ENCODE measurements at regions not wholly inside any gene's neighbourhood (a gene's known extent, or its start where the extent isn't known, plus 50 kb on each side); places are given as distances from the start of the nearest gene placed in this dataset.

DNA sequence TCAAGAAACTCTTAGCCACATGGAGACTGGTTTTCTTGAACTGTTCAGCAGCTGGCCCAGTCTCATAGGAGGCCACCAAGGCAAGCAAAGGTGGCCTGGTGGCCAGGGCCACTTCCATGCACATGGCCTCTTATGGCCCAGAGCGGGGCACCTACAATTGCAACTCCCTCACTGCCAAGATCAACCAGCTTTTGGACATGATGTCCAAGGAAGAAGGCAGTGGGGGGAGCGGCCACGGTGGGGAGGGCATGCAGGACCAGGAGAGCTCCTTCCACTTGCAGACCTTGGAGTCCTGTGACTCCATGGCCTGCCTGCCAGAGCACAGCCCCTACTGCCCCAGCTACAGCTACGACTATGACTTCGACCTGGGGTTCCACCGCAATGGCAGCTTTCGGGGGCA, 398.9 kb upstream of the PTPRD start:
- H3K4me3 ChIP-seq, result no peak overlapping the region
- H3K27ac ChIP-seq, result no peak overlapping the region
- no peaks in the 10 kb centered on the region for H3K27me3 ChIP-seq
- no peaks in the 10 kb centered on the region for H3K36me3 ChIP-seq
- DNase-seq (ENCODE audit: low read depth in 1 of 2, low spot score in 1 of 2), result no peak
- no peaks in the 10 kb centered on the region for H3K4me1 ChIP-seq (ENCODE audit: low read depth)
- no peaks in the 10 kb centered on the region for H3K9me3 ChIP-seq (ENCODE audit: low read depth)
- TF ChIP-seq, protein P1, sequence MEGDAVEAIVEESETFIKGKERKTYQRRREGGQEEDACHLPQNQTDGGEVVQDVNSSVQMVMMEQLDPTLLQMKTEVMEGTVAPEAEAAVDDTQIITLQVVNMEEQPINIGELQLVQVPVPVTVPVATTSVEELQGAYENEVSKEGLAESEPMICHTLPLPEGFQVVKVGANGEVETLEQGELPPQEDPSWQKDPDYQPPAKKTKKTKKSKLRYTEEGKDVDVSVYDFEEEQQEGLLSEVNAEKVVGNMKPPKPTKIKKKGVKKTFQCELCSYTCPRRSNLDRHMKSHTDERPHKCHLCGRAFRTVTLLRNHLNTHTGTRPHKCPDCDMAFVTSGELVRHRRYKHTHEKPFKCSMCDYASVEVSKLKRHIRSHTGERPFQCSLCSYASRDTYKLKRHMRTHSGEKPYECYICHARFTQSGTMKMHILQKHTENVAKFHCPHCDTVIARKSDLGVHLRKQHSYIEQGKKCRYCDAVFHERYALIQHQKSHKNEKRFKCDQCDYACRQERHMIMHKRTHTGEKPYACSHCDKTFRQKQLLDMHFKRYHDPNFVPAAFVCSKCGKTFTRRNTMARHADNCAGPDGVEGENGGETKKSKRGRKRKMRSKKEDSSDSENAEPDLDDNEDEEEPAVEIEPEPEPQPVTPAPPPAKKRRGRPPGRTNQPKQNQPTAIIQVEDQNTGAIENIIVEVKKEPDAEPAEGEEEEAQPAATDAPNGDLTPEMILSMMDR (IDR thresholded peaks at IDR 0.05; ENCODE audit: low read depth, low read length), result no peak

DNA sequence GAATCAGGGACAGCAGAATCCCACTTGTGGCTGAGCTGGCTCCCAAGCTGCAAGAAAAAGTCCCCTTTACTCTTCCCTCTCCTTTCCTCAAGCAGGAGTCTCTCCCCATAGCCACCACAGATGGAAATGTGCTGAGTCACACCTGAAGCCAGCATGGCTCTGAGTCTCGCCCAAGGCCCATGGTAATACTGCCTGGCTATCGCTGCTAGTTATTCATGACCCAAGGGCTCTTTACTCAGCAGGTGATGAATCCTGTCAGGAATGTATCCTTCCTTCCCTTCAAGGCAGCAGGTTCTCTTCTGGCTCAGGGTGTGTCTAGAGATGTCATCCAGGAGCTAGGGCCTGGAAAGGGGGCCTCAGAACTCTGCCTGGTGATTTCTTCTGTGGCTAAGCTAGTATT, 403.3 kb upstream of the PTPRD start:
- Histone ChIP-seq H3K4me3 (no peak overlapping the region), H3K36me3 (no peaks in the 10 kb centered on the region), H3K4me1 (ENCODE audit: low read depth) (no peaks in the 10 kb centered on the region), H3K27me3 (no peaks in the 10 kb centered on the region), H3K27ac (no peak overlapping the region), H3K9me3 (ENCODE audit: low read depth) (no peaks in the 10 kb centered on the region)
- no peak for DNase-seq (ENCODE audit: low read depth in 1 of 2, low spot score in 1 of 2)
- TF ChIP-seq, protein P1 (IDR thresholded peaks at IDR 0.05; ENCODE audit: low read depth, low read length), result no peak

DNA sequence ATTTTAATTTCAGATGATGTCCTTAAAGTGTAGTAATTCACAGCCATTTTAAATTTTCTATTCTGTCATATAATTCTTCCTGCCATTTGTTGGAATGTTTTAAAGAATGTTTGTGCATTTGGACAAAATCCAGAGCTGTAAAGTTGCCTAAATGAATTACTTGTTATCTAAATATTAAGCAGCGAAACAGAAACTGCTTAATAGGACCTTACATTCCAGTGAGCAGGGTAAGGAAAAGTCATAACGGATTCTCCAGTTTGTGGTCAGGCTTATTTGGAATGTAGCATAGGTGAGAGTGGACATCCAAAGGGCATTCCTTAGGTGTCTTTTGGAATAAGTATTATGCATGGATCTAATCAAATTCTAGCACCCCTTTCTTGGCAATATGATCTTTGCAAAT, 410.4 kb upstream of the PTPRD start:
- Histone ChIP-seq H3K27me3 (no peaks in the 10 kb centered on the region), H3K9me3 (ENCODE audit: low read depth) (no peaks in the 10 kb centered on the region), H3K4me1 (ENCODE audit: low read depth) (no peaks in the 10 kb centered on the region), H3K36me3 (no peaks in the 10 kb centered on the region), H3K4me3 (no peak overlapping the region), H3K27ac (no peak overlapping the region)
- TF ChIP-seq, protein P1 (IDR thresholded peaks at IDR 0.05; ENCODE audit: low read depth, low read length), result no peak
- no peak for DNase-seq (ENCODE audit: low read depth in 1 of 2, low spot score in 1 of 2)

DNA sequence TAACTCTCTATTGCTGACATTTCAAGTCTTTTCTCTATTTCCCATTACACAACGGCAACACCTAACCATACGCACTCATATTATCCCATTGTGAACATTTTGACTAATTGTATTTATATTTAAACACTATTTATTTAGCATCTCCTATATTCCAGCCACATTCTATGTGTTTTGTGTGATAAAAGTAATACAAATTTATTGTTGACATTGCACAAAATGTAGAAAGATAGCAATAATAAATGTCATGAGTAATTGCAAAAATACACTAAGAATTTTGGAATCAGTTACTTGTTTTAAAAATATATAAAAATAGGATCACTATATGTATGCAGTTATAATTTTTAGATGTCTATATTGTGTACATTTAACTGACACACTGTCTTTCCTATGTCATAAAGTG, 413.0 kb upstream of the PTPRD start:
- H3K4me1 ChIP-seq (ENCODE audit: low read depth), result no peaks in the 10 kb centered on the region
- no peaks in the 10 kb centered on the region for H3K9me3 ChIP-seq (ENCODE audit: low read depth)
- no peaks in the 10 kb centered on the region for H3K27me3 ChIP-seq
- no peak overlapping the region for H3K4me3 ChIP-seq
- no peak for DNase-seq (ENCODE audit: low read depth in 1 of 2, low spot score in 1 of 2)
- H3K36me3 ChIP-seq, result no peaks in the 10 kb centered on the region
- TF ChIP-seq, protein P1 (IDR thresholded peaks at IDR 0.05; ENCODE audit: low read depth, low read length), result no peak
- H3K27ac ChIP-seq, result no peak overlapping the region

DNA sequence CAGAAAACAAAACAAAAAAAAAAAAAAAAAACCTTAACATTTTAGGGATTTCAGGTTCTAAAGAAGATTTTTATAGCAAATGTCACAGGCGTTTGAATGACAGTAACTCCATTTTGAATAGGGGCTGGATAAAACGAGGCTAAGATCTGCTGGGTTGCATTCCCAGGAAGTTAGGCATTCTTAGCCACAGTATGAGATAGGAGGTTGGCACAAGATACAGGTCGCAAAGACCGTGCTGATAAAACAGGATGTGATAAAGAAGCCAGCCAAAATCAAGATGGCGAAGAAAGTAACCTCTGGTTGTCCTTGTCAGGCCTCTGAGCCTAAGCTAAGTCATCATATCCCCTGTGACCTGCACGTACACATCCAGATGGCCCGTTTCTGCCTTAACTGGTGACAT, 425.6 kb upstream of the PTPRD start:
- H3K36me3 ChIP-seq, result no peaks in the 10 kb centered on the region
- no peaks in the 10 kb centered on the region for H3K9me3 ChIP-seq (ENCODE audit: low read depth)
- no peak for DNase-seq (ENCODE audit: low read depth in 1 of 2, low spot score in 1 of 2)
- H3K27ac ChIP-seq, result no peak overlapping the region
- TF ChIP-seq, protein P1 (IDR thresholded peaks at IDR 0.05; ENCODE audit: low read depth, low read length), result no peak
- no peaks in the 10 kb centered on the region for H3K4me1 ChIP-seq (ENCODE audit: low read depth)
- no peak overlapping the region for H3K4me3 ChIP-seq
- H3K27me3 ChIP-seq, result no peaks in the 10 kb centered on the region

DNA sequence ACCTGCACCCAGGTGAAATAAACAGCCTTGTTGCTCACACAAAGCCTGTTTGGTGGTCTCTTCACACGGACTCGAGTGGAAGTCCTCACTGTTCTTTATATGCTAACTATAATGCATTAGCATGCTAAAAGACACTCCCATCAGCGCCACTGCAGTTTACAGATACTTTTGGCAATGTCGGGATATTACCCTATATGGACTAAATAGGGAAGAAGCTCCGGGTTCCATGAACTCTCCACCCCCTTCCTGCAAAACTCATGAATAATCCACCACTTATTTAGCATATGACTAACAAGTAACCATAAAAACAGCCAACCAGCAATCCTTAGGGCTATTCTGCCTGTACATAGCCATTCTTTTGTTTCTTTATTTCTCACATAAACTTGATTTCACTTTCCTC, 426.2 kb upstream of the PTPRD start:
- Histone ChIP-seq H3K4me1 (ENCODE audit: low read depth) (no peaks in the 10 kb centered on the region), H3K9me3 (ENCODE audit: low read depth) (no peaks in the 10 kb centered on the region), H3K4me3 (no peak overlapping the region), H3K27me3 (no peaks in the 10 kb centered on the region), H3K27ac (no peak overlapping the region), H3K36me3 (no peaks in the 10 kb centered on the region)
- no peak for DNase-seq (ENCODE audit: low read depth in 1 of 2, low spot score in 1 of 2)
- TF ChIP-seq, protein P1 (IDR thresholded peaks at IDR 0.05; ENCODE audit: low read depth, low read length), result no peak
